Nucleus accumbens (tissue), 56 donors: ENCODE measurements at regions not wholly inside any gene's neighbourhood (a gene's known extent, or its start where the extent isn't known, plus 50 kb on each side); places are given as distances from the start of the nearest gene placed in this dataset.

Experiments used
- DNase-seq, 56 donors: peaks; one replicate each; lab custom pipeline; 2025; lab: John Stamatoyannopoulos, UW

DNA sequence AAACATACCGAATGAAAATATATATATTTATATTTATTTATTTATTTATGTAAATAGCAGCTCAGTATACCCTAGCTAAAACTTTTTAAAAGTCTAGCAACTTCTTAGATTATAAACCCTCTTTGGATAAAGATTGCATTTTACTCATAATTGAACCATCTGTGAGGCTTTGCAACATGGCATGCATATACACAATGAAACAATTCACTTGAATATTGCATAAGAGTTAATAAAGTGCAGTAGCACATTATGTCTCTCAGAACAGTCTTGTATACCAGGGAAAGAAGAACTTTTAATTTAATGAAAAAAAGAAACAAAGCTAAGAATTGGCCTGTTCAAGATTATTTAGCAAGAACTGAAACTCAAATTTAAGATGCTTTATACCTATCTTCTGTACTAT is 1363.9 kb upstream of the ADGRL2 start:
- no peak for DNase-seq

DNA sequence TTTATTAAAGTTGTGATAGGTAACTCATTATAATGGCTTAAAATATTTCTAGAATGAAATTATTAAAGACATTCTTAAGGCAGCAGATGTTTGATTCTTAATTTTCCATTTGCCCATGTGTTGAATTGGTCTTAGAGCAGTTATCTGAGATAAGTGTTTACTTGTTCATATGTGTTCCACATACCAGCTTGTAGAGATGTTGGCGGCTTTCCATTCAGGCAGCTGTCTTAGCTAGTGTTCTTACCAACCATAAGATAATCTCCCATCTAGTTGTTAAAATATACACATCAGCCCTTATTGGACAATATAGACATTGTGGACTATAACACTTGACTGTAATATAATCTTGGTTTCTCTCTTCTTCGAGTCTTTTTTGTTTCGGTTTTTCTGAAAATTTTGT is 1372.9 kb upstream of the ADGRL2 start:
- DNase-seq = no peak

DNA sequence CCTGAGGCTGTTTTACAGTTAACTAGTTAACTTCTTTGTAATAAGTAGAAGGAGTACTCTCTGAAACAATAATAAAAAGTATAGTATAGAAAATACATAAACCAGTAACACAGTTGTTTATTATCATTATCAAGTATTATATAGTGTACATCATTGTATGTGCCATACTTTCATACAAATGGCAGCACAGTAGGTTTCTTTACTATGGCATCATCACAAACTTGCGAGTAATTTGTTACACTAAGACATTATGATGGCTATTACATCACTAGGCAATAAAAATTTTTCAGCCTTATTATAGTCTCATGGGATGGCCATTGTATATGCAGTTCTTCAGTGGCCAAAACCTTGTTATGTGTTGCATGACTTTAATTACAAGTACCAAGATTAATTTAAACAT is 1376.5 kb upstream of the ADGRL2 start:
- DNase-seq = no peak

DNA sequence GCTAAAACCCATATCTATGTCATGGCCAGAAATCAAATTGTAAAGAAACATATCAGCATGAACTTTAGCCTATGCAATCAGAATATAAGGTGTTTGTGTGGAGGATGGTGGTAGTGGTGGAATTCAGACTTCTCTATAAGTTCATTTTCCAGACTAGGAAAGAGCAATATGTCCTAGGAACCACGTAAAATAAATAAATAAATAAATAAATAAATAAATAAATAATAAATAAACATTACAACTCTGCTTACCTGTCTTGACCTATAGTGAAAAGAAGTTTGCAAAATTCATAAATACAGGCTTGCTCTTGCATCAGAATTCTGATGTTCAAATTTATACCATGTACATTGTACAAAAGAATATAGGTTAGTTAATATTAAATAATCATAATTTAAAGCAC is 1382.6 kb upstream of the ADGRL2 start:
- DNase-seq = no peak

DNA sequence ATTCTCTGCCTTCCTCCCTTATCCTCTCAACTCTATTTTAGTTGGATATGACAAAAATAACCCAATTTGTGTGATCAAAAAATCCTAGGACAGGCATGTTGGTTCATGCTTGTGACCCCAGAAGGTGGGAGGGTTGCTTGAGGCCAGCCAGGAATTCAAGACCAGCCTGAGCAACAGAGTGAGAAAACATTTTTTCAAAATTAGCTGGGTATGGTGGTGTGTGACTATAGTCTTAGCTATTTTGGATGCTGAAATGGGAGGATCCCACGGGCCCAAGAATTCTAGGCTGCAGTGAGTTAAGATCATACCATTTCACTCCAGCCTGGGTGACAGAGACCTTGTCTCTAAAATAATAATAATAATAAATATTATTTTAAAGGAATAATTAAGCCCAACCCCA is 1383.1 kb upstream of the ADGRL2 start:
- no peak for DNase-seq

DNA sequence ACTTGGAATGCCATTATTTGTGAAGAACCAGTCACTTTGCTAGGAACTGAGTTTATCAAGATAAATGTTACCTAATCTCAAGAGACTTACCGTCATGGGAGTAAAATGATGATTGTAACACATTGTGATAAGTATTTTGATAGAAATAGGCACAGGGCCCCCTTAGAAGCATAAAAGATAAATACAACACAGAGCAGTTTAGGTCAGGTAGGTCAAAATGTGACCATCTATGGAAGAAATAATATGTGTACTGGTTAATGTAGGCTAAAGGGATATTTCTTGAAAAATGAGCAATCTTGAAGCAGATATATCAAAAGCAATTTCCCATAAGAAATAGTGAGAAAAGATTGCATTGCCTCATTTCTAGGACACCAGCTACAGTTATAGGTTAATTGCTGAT is 1386.8 kb upstream of the ADGRL2 start:
- DNase-seq = no peak

DNA sequence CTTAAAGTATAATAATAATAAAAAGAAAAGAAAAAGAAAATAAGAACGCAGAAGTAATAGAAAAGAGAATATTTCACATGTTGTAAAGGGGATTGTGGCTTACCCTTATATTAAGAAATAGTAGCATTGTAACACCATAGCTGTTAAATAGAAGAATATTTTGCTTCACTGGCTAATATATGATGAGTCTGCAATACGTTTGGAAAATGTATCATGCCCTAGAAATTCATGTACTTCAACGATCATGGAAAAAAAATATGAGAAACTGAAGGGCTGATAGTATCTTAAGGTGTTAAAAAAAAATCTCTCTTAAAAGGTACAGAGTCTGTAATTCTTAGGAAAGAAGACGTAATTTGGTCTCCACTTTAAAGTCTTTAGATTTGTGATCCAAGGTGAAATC is 1390.5 kb upstream of the ADGRL2 start:
- no peak for DNase-seq

DNA sequence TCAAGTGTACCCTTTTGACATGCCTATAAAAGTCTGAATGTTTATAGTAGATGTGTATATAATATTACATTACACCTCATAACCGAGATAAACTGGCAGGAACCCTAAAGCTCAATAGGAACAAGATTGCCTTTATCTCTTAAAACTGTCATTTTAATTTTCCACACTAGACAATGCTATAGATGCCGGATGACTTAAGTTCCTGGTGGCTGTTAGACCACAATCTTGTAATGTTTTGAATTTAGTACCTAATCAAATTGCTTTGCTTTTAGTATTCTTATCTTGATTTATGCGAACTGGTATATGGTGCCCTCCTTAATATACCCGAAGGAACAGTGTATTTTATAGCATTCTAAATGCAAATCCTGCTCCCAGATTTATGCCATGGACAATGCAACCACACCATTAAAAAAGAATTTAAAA is 1397.0 kb upstream of the ADGRL4 start:
- no peak for DNase-seq

DNA sequence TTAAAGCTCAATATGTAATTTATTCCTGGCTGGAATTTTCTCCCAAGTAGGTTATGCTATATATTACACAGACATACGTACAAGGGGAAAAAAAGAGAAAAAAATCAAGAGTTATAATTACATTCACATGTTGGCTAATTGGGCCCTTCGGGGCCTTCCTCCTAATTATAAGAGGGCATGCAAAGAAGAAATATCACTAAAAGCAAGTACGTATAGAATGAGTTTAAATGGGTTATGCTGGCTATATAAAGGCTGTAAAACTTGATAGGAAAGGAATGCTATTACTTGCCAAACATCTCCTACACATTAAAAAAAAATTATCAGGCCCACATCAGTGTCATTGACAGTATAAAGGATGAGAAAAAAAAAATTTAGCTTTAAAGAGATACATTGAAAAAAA is 1396.1 kb upstream of the ADGRL4 start:
- no peak for DNase-seq

DNA sequence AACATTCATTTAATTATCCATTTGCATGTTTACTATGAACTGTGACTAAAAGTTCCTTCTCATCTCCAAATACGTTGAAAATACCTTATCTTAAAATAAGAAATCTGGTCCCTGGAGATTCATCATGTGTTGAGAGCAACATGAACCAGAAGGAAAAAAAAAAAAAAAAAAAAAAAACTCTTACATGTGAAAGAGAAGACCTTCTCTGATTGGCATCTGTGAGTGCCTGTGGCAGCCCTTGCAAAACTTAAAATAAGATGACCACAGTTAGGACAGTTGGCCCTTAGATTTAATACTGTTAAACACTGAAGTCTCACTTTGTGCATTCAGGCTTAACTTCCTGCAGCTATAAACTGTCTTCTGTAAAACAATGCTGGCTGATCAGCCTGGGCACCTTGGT is 1395.2 kb upstream of the ADGRL4 start:
- DNase-seq = no peak

DNA sequence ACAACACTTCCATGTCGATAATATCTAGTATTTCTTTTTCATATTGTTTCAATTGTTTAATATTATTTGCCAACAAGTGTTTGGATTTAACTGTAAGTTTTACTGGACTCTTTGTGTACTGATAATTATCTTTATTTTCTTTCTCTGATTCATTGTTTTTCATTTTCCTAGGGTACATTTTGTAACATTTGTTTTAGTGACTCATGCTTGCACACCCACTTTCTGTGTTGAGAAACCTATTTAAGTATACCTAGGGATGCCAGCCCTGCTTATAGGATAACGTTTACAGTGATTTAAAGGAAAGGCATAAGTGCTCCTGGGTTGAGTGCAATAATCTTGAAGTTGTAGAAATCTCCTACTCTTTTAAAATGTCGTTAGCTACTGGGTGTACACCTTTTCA is 1386.0 kb upstream of the ADGRL4 start:
- DNase-seq = no peak

DNA sequence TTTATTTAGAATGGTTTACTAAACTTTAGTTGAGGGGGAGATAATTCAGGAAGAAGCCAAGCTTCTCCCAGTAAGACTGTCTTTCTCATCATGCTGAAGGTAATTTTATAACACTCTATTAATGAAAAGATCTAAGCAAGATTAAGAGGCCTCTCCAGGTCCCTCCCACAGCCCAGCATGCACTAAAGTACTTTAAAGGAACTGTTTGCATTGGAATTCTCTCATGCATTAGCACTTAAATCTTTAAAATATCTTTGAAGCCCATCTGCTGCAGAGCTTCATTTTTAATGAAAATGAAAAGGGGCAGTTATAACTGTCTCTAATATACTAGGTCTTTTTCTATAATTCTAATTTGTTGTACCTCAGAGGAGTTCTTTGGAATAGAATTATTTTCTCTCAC is 1379.1 kb upstream of the ADGRL4 start:
- no peak for DNase-seq

DNA sequence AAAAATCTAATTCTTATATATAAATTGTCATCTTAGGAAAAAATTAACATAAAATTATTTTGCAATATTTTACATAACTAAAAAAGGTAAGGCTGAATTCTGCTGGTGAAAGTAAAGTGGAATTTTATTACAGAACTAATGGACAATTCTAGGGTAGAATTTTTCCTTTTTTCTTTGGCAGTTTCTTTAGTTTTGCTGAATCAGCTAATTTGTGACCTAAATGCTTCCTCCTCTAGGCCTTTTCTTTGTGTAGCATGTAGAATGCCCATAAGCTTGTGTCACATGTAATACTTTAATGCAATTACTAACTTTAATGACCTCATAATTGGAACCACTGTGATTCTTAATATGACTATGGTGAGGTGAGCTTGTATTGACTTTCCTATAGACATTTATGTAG is 1378.4 kb upstream of the ADGRL4 start:
- DNase-seq = no peak

DNA sequence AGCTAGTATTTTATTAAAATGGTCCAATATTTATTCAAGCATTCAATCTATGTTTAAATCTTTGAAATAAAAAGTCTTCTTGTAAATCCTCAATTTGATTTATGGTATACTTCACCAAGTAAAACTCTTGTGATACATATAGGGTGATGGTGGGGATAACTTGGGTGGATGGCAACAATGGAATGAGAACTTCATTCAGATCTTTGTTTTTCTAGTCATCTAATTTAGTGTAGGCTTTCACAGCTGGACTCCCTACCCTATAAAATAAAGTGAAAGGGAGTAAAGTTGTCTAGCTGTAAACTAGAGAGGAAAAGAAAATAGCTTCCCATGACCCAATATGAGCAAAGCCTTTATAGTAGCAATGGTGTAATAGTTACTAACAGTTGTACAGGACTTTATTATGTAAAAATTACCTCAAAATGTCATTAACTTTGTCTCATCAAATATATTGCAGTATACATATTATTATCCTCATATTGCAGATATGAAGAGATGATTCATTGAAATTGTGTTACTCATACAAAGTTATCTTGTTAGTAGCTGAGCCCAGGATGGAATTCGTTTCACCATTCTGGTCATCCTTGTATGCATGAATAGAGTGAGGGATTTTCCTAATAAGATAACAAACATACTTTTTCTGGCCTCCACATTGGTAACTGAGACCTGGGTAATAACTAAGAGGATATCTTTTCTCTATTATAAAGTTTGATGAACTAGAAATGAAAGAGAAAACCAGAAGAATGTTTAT is 1377.7 kb upstream of the ADGRL4 start:
- no peak for DNase-seq

DNA sequence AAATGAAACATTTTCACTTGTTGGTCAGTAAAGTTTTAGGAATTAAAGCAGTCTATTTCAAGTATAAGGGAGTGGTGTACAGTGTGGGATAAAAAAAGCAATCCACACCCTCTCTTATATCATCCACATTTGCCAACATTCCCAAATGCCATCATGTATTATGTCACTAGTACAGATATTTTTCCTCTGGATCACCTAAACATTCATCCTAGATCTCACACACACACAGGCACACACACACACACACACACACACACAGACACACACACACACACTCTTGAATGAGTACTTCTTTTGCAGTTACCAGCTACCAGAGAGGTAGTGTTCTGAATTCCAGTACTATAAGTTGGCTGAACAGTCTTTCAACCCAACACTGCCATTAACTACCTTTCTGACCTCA is 1369.1 kb upstream of the ADGRL4 start:
- DNase-seq = no peak

DNA sequence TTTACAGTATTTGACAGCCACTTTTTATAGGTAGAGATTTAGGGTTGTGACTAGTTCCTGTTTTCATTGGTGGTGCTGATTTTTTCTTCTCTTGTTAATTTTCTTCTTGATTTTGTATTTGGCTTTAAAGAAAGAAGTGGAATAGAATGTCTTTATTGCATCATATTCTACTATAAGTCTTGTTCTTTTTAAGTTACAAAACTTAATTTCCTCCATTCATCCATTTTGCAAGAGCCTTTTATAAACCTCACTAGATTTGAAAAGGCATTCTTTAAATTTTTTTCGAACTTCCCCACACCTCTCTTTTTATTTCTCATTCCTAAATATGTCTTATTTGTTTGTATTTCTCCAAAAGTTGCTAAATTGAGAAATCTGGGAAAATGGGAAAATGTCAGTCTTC is 1368.6 kb upstream of the ADGRL4 start:
- DNase-seq = no peak

DNA sequence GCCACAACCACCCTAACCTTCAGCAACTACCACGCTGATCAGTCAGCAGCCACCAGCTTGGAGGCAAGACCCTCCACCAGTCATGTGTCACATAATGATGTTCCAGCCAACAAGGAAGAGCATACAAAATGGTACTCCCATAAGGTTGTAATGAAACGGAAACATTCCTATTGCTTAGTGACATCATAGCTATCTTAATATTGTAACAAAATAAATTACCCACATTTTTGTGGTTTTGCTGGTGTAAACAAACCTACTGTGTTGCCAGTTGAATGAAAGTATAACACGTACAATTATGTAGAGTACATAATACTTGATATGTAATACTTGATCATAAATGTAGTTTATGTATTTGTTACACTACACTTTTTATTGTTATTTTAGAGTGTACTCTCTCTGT is 1363.2 kb upstream of the ADGRL4 start:
- DNase-seq = no peak

DNA sequence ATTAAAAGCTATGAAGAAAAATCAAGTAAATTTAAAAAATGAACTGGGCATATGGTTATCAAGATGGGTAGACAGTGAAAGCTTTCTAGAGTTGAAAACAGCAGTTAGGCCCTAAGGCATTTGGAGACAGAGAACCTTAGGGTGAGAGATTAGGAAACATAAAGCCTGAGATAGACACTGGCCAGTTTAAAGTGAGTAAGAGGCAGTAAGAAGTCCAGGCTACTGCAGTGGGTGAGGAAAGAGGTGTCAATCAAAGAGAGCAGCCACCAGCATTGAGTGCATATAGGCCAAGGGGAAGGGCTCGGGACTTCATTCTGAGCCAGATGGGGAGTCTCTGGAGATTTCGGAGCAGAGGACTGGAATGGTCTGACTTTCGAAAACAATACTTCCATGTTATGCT is 1360.5 kb upstream of the ADGRL4 start:
- no peak for DNase-seq

DNA sequence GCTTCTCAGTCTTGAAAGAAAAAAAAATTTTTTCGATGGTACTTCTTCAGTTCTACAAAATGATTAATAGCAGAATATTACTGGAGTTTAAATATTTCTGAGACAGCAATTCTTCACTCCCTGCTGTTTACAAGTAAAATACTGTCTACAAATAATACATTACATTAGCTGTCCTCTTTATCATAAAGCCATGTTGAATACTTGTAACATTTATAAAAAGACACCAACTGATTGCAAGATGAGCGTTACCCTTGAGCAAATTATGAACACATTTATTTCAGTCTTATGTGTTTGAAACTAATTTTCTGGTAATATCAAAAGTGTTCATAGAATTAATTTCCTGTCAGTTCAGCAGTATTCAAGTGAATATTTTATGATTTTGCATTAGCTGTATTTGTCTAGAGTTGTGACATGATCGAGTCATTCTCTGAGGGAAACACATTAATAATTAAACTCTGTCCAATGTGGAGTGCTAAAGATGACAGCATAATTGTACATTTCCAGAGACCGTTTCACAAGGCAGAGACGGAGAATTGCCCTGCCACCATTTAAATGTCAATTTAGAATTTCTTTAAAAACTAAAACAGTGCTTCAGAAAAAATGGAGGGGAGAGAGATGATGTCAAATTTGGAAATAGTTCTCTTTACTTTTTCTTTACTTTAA is 1359.0 kb upstream of the ADGRL4 start:
- DNase-seq = no peak

DNA sequence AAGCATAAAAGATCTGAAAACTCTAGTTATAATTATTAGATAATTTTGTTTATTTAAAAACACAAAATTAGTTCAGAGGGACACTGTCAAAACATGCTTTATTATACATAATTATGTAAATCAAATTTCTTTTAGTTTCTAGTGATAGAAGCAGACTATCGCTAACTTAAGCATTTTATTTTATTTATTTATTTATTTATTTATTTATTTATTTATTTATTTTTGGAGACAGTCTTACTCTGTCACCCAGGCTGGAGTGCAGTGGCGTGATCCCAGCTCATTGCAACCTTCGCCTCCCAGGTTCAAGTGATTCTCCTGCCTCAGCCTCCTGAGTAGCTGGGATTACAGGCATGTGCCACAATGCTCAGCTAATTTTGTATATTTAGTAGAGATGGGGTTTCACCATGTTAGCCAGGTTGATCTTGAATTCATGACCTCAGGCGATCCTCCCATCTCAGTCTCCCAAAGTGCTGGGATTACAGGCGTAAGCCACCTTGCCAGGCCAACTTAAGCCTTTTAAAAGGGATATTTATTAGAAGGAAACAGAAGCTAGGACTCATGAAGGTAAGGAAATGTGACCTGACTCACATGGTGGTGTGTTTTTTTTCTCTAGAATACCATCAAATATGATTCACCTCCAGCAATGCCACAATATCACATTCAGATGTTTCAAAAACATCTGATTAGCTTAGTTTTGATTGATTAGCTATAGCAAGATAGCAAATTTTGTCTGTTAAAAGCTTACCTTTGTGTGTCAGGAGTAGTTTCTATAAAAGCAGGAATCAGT is 1357.4 kb upstream of the ADGRL4 start:
- DNase-seq = no peak

DNA sequence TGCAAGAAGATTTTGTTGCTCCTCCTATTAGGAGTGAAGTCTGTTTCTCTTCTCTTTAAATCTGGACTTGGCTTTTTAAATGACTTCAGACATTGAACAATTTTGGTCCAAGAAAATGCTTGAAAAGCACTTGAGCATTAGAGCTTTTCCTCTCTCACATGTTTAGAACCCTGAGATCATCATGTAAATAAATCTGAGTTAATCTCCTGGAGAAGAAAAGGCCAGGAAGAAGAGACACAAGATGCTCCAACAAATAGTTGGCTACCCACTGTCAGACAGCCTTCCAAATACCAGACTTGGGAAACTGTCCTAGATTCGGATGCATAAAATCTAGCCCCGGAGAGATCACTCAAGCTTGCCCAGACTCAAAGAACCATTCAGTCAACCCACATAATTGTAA is 1353.1 kb upstream of the ADGRL4 start:
- no peak for DNase-seq

DNA sequence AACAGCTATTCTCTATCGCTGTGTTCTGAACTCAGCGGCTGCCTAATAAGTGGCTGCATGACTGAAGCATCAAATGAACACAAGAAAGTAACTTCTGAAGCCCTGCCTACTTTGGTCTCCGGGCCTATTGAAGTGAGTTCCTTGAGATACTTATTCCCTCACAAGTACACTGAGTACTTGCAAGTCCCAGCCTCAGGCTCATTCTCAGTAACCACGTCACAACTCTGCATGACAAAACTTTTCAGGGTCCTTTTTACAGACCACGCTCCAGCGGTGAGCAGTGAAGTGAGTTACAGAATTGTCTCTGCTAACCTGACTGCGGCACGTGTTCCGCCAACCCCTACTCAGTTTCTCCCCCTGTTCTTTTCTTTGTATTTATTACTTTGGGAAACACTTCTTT is 1342.7 kb upstream of the ADGRL4 start:
- no peak for DNase-seq
